Neural cell (in vitro differentiated cells): ENCODE measurements at regions not wholly inside any gene's neighbourhood (a gene's known extent, or its start where the extent isn't known, plus 50 kb on each side); places are given as distances from the start of the nearest gene placed in this dataset.

Experiments
- H2AFZ ChIP-seq: fragments of 200-600, 300-800 bp; sonication (generic), shearing (Covaris generic); 2 replicates; pipeline ENCODE4 v1.6.0; 2014; ENCODE audit warnings: low read depth, mild to moderate bottlenecking, antibody characterized with exemption, low read length, moderate library complexity
- H3F3A ChIP-seq: fragments of 200-600 bp; shearing (Covaris generic); 2 replicates; pipeline ENCODE4 v1.6.1; 2016; ENCODE audit warnings: mild to moderate bottlenecking, moderate library complexity, mixed read lengths, antibody characterized with exemption, low read length; ENCODE audit not compliant: insufficient read depth, poor library complexity, severe bottlenecking
- H3K27ac ChIP-seq: fragments of 200-600, 300-800 bp; sonication (generic), shearing (Covaris generic); 2 replicates; pipeline ENCODE4 v1.5.1; 2014; ENCODE audit warnings: mild to moderate bottlenecking, low read length, moderate library complexity
- H3K27me3 ChIP-seq: fragments of 300-800, 200-600 bp; sonication (generic), shearing (Covaris generic); 2 replicates; pipeline ENCODE4 v1.6.0; 2014; ENCODE audit warnings: mild to moderate bottlenecking, low read depth, low read length, moderate library complexity; ENCODE audit not compliant: insufficient read depth
- H3K36me3 ChIP-seq: fragments of 300-800, 200-600 bp; sonication (generic), shearing (Covaris generic); 2 replicates; pipeline ENCODE4 v1.5.1; 2014; ENCODE audit warnings: mild to moderate bottlenecking, antibody characterized with exemption, low read length, moderate library complexity; ENCODE audit not compliant: insufficient read depth
- H3K4me2 ChIP-seq: fragments of 300-800, 200-600 bp; sonication (generic), shearing (Covaris generic); 2 replicates; pipeline ENCODE4 v1.6.0; 2014; ENCODE audit warnings: mild to moderate bottlenecking, low read length
- H3K4me3 ChIP-seq: fragments of 300-800, 200-600 bp; sonication (generic), shearing (Covaris generic); 2 replicates; pipeline ENCODE4 v1.5.1; 2014; ENCODE audit warnings: mild to moderate bottlenecking, low read length, moderate library complexity
- H3K79me2 ChIP-seq: fragments of 200-600 bp; shearing (Covaris generic); replicated peaks from 2 replicates; pipeline ENCODE4 v1.6.0; 2014; ENCODE audit warnings: mild to moderate bottlenecking, low read length, moderate library complexity; ENCODE audit not compliant: insufficient read depth
- H3K9ac ChIP-seq: fragments of 300-800, 200-600 bp; sonication (generic), shearing (Covaris generic); 2 replicates; pipeline ENCODE4 v1.6.1; 2016; ENCODE audit warnings: mild to moderate bottlenecking, low read length, mixed read lengths
- H3K9me2 ChIP-seq: fragments of 200-600 bp; shearing (Covaris generic); 2 replicates; pipeline ENCODE4 v1.6.1; 2016; ENCODE audit warnings: mild to moderate bottlenecking, low read length, mixed read lengths; ENCODE audit not compliant: insufficient read depth
- H3K9me3 ChIP-seq: fragments of 200-600, 300-800 bp; sonication (generic), shearing (Covaris generic); 2 replicates; pipeline ENCODE4 v1.6.1; 2016; ENCODE audit warnings: mild to moderate bottlenecking, mixed run types, low read length, moderate library complexity, mixed read lengths
- H4K20me1 ChIP-seq: fragments of 200-600 bp; shearing (Covaris generic); 2 replicates; pipeline ENCODE4 v1.6.1; 2016; ENCODE audit warnings: mild to moderate bottlenecking, mixed run types; ENCODE audit not compliant: insufficient read depth
- CTCF ChIP-seq: fragments of 450-650 bp; IDR thresholded peaks from 2 replicates; pipeline ENCODE4 v1.5.1; 2014; ENCODE audit warnings: antibody characterized with exemption, mild to moderate bottlenecking, moderate library complexity; ENCODE audit not compliant: poor library complexity, severe bottlenecking
- EP300 ChIP-seq: fragments of 450-650 bp; conservative IDR thresholded peaks from 2 replicates; pipeline ENCODE4 v1.6.1; 2014; ENCODE audit warnings: antibody characterized with exemption, mild to moderate bottlenecking, moderate library complexity; ENCODE audit not compliant: poor library complexity, severe bottlenecking
- EZH2 ChIP-seq: fragments of 200-600, 300-800 bp; shearing (Covaris generic), sonication (generic); IDR thresholded peaks from 2 replicates; pipeline ENCODE4 v1.6.1; 2014; ENCODE audit warnings: antibody characterized with exemption, low read length, borderline replicate concordance, mild to moderate bottlenecking; ENCODE audit not compliant: insufficient read depth, poor library complexity, severe bottlenecking
- MXI1 ChIP-seq: fragments of 450-650 bp; conservative IDR thresholded peaks from 2 replicates; pipeline ENCODE4 v1.6.1; 2014; ENCODE audit warnings: antibody characterized with exemption, mild to moderate bottlenecking; ENCODE audit not compliant: poor library complexity, severe bottlenecking
- POLR2AphosphoS5 ChIP-seq: IDR thresholded peaks from 2 replicates; pipeline ENCODE4 v1.6.1; 2012
- RAD21 ChIP-seq: fragments of 450-650 bp; conservative IDR thresholded peaks from 2 replicates; pipeline ENCODE4 v1.6.1; 2014; ENCODE audit warnings: antibody characterized with exemption, mild to moderate bottlenecking, moderate library complexity
- REST ChIP-seq: IDR thresholded peaks from 2 replicates; pipeline ENCODE4 v1.6.1; 2012; ENCODE audit warnings: borderline replicate concordance
- SMC3 ChIP-seq: fragments of 450-650 bp; conservative IDR thresholded peaks from 2 replicates; pipeline ENCODE4 v1.6.1; 2014; ENCODE audit warnings: antibody characterized with exemption, mild to moderate bottlenecking, moderate library complexity; ENCODE audit not compliant: poor library complexity
- TAF1 ChIP-seq: IDR thresholded peaks from 2 replicates; pipeline ENCODE4 v1.6.1; 2012; ENCODE audit warnings: low read depth

- Histone ChIP-seq H3K4me2 (no peak overlapping the region), H3K27ac (no peak overlapping the region), H3K4me3 (no peak overlapping the region), H3K27me3 (no peaks in the 10 kb centered on the region), H2AFZ (no peak overlapping the region), H3F3A (no peaks in the 10 kb centered on the region), H3K79me2 (no peaks in the 10 kb centered on the region), H3K9me3 (no peaks in the 10 kb centered on the region), H3K9me2 (no peaks in the 10 kb centered on the region), H3K9ac (no peak overlapping the region), H4K20me1 (no peaks in the 10 kb centered on the region), H3K36me3 (no peaks in the 10 kb centered on the region)
- TF ChIP-seq REST (no peak), EZH2 (no peak), TAF1 (no peak), SMC3 (no peak), POLR2AphosphoS5 (no peak), MXI1 (no peak), RAD21 (no peak), EP300 (no peak), CTCF (no peak)
Measured at GRCh38 chr17:71003736-71004135, 834.4 kb downstream of the KCNJ2 start.

- no peak overlapping the region for H3K9ac ChIP-seq
- H3K4me2 ChIP-seq = no peak overlapping the region
- H3K27ac ChIP-seq = no peak overlapping the region
- H3K79me2 ChIP-seq = no peaks in the 10 kb centered on the region
- no peaks in the 10 kb centered on the region for H4K20me1 ChIP-seq
- H3K9me3 ChIP-seq = no peaks in the 10 kb centered on the region
- no peaks in the 10 kb centered on the region for H3F3A ChIP-seq
- no peaks in the 10 kb centered on the region for H3K27me3 ChIP-seq
- no peaks in the 10 kb centered on the region for H3K9me2 ChIP-seq
- TF ChIP-seq CTCF (no peak), EZH2 (no peak), TAF1 (no peak)
- H2AFZ ChIP-seq = no peak overlapping the region
- no peak overlapping the region for H3K4me3 ChIP-seq
- H3K36me3 ChIP-seq = no peaks in the 10 kb centered on the region
Measured at GRCh38 chr17:71004413-71004812, 835.1 kb downstream of the KCNJ2 start.
